ENCODE measurements at regions not wholly inside any gene's neighbourhood (a gene's known extent, or its start where the extent isn't known, plus 50 kb on each side); places are given as distances from the start of the nearest gene placed in this dataset.

DNA sequence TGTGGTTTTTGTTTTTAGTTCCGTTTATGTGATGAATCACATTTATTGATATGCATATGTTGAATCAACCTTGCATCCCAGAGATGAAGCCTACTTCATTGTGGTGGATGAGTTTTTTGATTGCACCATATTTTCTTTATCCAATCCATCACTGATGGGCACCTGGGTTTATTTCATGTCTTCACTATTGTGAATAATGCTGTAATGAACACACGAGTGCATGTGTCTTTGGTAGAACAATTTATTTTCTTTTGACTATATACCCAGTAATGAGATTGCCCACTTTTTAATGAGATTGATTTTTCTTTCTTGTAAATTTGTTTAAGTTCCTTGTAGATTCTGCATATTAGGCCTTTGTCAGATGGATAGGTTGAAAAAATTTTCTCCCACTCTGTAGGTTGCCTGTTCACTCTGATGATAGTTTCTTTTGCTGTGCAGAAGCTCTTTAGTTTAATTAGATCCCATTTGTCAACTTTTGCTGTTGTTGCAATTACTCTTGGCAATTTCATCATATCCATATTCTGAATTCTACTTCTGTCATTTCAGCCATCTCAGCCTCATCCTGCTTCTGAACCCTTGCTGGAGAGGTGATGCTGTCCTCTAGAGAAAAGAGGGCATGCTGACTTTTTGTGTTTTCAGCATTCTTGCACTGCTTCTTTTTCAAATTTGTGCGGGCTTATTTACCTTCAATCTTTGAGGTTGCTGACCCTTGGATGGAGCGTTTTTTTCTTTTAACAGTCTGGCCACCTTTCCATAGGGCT lies 96.2 kb upstream of the CTAGE1 start:
- no peak overlapping the region for H3K4me3 ChIP-seq (ENCODE audit: low read depth, low read length)
- TF ChIP-seq, protein P1, sequence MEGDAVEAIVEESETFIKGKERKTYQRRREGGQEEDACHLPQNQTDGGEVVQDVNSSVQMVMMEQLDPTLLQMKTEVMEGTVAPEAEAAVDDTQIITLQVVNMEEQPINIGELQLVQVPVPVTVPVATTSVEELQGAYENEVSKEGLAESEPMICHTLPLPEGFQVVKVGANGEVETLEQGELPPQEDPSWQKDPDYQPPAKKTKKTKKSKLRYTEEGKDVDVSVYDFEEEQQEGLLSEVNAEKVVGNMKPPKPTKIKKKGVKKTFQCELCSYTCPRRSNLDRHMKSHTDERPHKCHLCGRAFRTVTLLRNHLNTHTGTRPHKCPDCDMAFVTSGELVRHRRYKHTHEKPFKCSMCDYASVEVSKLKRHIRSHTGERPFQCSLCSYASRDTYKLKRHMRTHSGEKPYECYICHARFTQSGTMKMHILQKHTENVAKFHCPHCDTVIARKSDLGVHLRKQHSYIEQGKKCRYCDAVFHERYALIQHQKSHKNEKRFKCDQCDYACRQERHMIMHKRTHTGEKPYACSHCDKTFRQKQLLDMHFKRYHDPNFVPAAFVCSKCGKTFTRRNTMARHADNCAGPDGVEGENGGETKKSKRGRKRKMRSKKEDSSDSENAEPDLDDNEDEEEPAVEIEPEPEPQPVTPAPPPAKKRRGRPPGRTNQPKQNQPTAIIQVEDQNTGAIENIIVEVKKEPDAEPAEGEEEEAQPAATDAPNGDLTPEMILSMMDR (IDR thresholded peaks at IDR 0.05; ENCODE audit: low read depth, low read length, missing control alignments): no peak
- DNase-seq (ENCODE audit: low read depth): no peak

DNA sequence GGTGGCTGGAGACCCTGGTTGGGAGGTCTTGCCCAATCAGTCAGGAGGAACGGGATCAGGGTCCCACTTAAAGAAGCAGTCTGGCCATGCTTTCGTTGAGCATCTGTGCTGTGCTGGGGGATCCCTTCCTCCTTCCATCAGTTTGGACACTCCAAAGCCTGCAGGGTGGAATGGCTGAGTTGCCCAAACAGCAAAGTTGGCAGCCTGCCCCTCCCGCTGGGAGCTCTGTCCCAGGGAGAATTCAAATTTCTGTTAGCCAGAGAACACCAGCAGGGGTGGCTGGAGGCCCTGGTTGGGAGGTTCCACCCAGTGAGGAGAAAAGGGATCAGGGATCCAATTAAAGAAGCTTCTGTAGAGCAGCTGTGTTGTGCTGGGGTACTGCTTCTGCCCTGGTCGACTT lies 96.9 kb upstream of the CTAGE1 start:
- no peak overlapping the region for H3K4me3 ChIP-seq (ENCODE audit: low read depth, low read length)
- TF ChIP-seq, protein P1 (IDR thresholded peaks at IDR 0.05; ENCODE audit: low read depth, low read length, missing control alignments): no peak
- DNase-seq (ENCODE audit: low read depth): no peak

DNA sequence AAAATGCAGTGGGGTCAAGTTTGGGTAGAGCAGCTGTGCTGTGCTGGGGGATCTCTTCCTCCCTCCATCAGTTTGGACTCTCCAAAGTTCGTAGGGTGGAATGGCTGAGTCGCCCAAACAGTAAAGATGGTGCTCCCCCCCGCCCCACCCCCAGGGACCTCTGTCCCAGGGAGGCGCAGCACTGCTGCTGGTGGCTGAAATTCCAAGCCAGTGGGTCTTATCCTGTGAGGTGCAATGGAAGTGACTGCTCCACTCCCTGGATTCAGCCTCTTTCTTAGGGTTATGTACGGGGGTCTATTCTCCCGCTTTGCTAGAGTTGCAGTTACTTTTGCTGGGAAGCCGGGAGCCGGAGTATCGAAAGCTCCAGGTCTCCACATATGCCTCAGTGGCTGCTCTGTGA lies 97.5 kb upstream of the CTAGE1 start:
- no peak for DNase-seq (ENCODE audit: low read depth)
- H3K4me3 ChIP-seq (ENCODE audit: low read depth, low read length): no peak overlapping the region
- TF ChIP-seq, protein P1 (IDR thresholded peaks at IDR 0.05; ENCODE audit: low read depth, low read length, missing control alignments): no peak

DNA sequence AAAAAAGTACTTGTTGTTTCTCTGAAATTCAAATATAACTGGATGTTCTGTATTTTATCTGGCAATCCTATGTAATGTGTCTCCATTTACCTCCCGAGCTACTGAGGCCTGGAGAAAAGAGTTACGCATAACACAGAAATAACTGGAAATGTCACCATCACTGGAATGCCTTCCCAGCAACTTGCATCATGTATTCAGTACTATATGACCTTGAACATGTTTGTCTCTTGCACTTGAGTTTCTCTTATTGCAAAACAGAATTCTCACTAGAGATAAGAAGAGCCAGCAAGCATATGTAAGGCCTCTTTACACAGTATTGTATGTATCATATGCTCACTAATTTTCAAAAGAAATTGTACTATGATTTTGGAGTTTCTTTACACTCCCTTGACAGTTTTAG lies 99.6 kb upstream of the CTAGE1 start:
- H3K4me3 ChIP-seq (ENCODE audit: low read depth, low read length): no peak overlapping the region
- DNase-seq (ENCODE audit: low read depth): no peak
- TF ChIP-seq, protein P1 (IDR thresholded peaks at IDR 0.05; ENCODE audit: low read depth, low read length, missing control alignments): no peak

DNA sequence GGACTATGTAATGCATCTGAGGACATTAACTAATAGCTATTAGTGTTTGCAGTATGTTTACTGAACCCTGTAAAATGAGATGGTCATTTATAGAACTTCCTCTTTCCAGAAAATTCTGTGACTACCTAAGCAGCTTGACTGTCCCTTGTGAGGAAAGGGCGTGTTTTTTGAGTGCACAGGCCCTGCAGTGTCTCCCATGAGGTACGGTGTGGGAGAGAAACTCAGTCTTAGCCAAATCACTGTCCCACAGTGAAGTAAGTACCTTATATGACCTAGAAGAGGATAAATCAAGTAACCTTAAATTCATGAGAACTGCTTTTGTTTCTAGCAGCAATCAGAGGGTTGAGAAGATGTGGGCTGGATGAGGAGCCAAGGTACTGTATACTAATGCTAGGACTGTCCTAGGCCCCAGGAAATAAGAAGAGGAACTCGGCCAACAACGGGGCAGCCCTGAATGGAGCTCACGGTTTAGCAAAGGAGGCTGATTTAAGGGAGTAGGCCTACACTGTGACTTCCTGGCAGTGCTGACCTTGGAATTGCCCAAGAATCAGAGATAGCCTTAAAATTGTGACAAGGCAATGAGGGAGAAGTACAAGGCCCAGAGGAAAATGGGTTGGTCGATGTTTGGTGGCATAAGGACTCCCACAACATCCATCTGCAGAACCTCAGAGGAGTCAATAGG lies 103.5 kb upstream of the CTAGE1 start:
- no peak overlapping the region for H3K4me3 ChIP-seq (ENCODE audit: low read depth, low read length)
- DNase-seq (ENCODE audit: low read depth): no peak
- TF ChIP-seq, protein P1 (IDR thresholded peaks at IDR 0.05; ENCODE audit: low read depth, low read length, missing control alignments): no peak

DNA sequence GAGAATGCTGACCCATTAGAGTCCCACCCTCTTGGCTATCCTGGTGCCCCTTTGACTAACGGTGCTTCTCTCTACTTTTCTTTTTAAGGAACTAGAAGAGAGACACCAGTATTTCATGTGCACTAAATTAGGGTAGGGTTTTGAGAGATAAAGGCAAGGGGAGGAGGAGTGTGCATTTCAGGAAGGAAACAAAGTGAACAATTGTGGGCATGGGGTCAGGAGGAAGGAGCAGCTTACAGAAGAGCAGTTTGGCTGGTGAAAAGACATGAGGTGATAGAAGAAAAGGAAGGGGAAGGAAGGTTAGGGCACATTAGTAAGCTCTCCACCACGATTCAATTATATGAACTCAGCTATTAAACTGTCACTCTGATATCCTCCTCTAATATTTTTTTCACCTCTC lies 105.8 kb upstream of the CTAGE1 start:
- TF ChIP-seq, protein P1 (IDR thresholded peaks at IDR 0.05; ENCODE audit: low read depth, low read length, missing control alignments): no peak
- DNase-seq (ENCODE audit: low read depth): no peak

More for the DNA sequence above, 105.8 kb upstream of the CTAGE1 start:
- H3K4me3 ChIP-seq (ENCODE audit: low read depth, low read length): no peak overlapping the region

Data from GM12864 (cell line).